Caco-2 (cell line): ENCODE measurements at regions not wholly inside any gene's neighbourhood (a gene's known extent, or its start where the extent isn't known, plus 50 kb on each side); places are given as distances from the start of the nearest gene placed in this dataset.

ENCODE experiments used
- BruUV-seq: library from RNA; stranded (reverse); fragments of 400-500 nt; replicated peaks from 2 replicates; lab custom pipeline; 2021; lab: Mats Ljungman, UMichigan
- CTCF ChIA-PET: fragments of 300-600 bp; sonication (Branson Sonifier 250); formaldehyde crosslinking; loops from one replicate; lab custom pipeline; 2022; ENCODE audit warnings: antibody characterized with exemption; lab: Charles Lee
- POLR2A ChIA-PET: fragments of 300-600 bp; sonication (Branson Sonifier 250); formaldehyde crosslinking; loops from one replicate; lab custom pipeline; 2022; ENCODE audit warnings: antibody characterized with exemption; lab: Charles Lee
- DNase-seq, 2 experiments: peaks; one replicate each; pipeline versions ENCODE4 v3.0.0 to v3.0.0-alpha.2; 2020 to 2022
- H3K27me3 ChIP-seq: replicated peaks from 2 replicates; pipeline ENCODE4 v1.6.0; 2011; ENCODE audit warnings: low read length; ENCODE audit not compliant: control insufficient read depth, insufficient read depth
- H3K36me3 ChIP-seq: 2 replicates; pipeline ENCODE4 v1.5.1; 2011; ENCODE audit warnings: low read length; ENCODE audit not compliant: control insufficient read depth, insufficient read depth
- H3K4me1 ChIP-seq: fragments of 250-450 bp; sonication (Bioruptor Pico); 2 replicates; pipeline ENCODE4 v1.5.1; 2020; ENCODE audit warnings: mild to moderate bottlenecking
- H3K4me3 ChIP-seq: 2 replicates; pipeline ENCODE4 v1.5.1; 2011; ENCODE audit warnings: low read depth, mild to moderate bottlenecking, control low read depth, low read length
- H3K9me3 ChIP-seq: fragments of 250-450 bp; sonication (Bioruptor Pico); 2 replicates; pipeline ENCODE4 v1.5.1; 2020; ENCODE audit warnings: mild to moderate bottlenecking, moderate library complexity
- H3K27ac Mint-ChIP-seq: one replicate; pipeline ENCODE4 v1.8.0; 2022; ENCODE audit warnings: mixed read lengths; ENCODE audit not compliant: unreplicated experiment
- H3K27me3 Mint-ChIP-seq: one replicate; pipeline ENCODE4 v1.8.0; 2022; ENCODE audit warnings: mixed read lengths; ENCODE audit not compliant: insufficient read depth, unreplicated experiment
- H3K36me3 Mint-ChIP-seq: one replicate; pipeline ENCODE4 v1.8.0; 2022; ENCODE audit warnings: mild to moderate bottlenecking, mixed read lengths; ENCODE audit not compliant: insufficient read depth, unreplicated experiment
- H3K4me1 Mint-ChIP-seq: one replicate; pipeline ENCODE4 v1.8.0; 2022; ENCODE audit warnings: low read depth, mixed read lengths; ENCODE audit not compliant: unreplicated experiment
- H3K4me3 Mint-ChIP-seq: one replicate; pipeline ENCODE4 v1.8.0; 2022; ENCODE audit warnings: mild to moderate bottlenecking, moderate library complexity, mixed read lengths; ENCODE audit not compliant: unreplicated experiment
- H3K9me3 Mint-ChIP-seq: one replicate; pipeline ENCODE4 v1.8.0; 2022; ENCODE audit warnings: mixed read lengths; ENCODE audit not compliant: unreplicated experiment
- CTCF ChIP-seq, 2 experiments: fragments of 200-600 bp in 1 of 2; IDR thresholded peaks; 1 replicate in 1 of 2; 2 replicates in 1 of 2; pipeline versions ENCODE4 v1.5.1 to v1.8.0; 2011 to 2022; ENCODE audit warnings: antibody characterized with exemption in 1 of 2, control low read depth in 1 of 2, inconsistent platforms in 1 of 2, low read depth in 1 of 2, low read length in 1 of 2, mild to moderate bottlenecking in 1 of 2, moderate library complexity in 1 of 2; ENCODE audit not compliant: insufficient read depth in 1 of 2, severe bottlenecking in 1 of 2, unreplicated experiment in 1 of 2
- intact Hi-C: fragments of 100-400 bp; cut with micrococcal nuclease; formaldehyde crosslinking; loops from one replicate; pipeline ENCODE4 v1.10.0; 2022; ENCODE audit not compliant: unreplicated experiment

DNA sequence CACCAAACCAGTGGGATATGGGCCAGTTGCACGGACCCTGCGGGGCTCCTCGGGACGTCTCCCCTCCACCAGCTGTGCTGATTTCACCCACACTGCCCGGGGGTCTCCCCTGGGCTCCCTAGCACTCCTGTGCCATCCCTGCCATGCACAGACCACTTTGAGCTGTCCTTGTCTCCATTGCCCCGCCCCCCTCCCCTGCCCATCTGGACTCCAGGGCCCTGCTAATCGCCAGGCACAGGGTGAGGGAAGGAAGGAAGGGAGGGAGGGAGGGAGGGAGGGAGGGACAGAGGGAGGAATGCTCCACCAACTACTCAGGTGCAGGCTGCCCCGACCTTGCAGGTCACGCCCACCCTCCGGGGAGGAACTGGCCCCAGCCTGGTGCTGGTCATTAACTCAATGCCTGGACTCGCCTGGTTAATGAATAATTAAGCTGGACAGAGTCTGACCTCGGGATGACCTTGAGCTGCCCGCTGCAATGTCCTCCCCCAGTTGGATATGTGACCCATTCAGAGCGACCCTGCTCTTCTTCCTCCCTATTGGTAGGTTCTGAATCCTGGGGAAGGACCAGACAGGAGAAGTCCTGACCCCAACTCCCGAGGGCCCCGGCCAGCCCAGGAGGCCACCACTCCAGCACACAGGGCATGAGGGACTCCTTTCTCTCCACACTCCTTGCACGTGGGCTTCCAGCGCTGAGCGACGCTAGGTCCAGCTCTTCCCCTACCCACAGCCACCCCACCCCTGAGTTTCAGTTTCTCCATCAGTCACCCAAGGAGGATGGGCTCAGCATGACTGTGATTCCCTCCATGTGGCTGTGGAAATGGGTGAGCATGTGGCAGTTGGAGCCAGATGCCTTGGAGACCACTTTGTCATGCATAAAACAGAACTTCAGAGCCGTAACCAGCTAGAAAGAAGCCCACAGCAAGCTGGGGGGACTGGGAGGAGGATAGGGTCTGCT, 62.1 kb downstream of the C9orf50 start:
- H3K4me3 Mint-ChIP-seq = no peak overlapping the region
- no TSS peak for BruUV-seq
- no peak for TF ChIP-seq CTCF (IDR thresholded peaks at IDR 0.05; ENCODE audit: insufficient read depth in 1 of 2, low read depth in 1 of 2, low read length in 1 of 2, severe bottlenecking in 1 of 2, unreplicated experiment in 1 of 2)
- no peaks in the 10 kb centered on the region for H3K27me3 Mint-ChIP-seq
- Histone ChIP-seq H3K27me3 (no peaks in the 10 kb centered on the region), H3K4me3 (no peak overlapping the region), H3K4me1 (peaks cover 43% of the 10 kb centered on the region), H3K9me3 (no peaks in the 10 kb centered on the region), H3K36me3 (no peaks in the 10 kb centered on the region)
- DNase-seq = peak; percentile 87 to 95
- no peaks in the 10 kb centered on the region for H3K9me3 Mint-ChIP-seq
- CTCF ChIA-PET = interaction anchor here (0.7 to 1.3 kb wide), 4 partner anchors 39 to 427 kb away, joined by 3 read pairs; no protein-coding TSS in a partner anchor
- intact Hi-C loops = loop anchor here (5.0 kb wide), 1 partner anchor 38 kb away; no protein-coding TSS in a partner anchor
- H3K4me1 Mint-ChIP-seq = peaks cover 36% of the 10 kb centered on the region
- H3K36me3 Mint-ChIP-seq = peaks cover 18% of the 10 kb centered on the region
- POLR2A ChIA-PET = interaction anchor here (0.5 to 1.3 kb wide), 3 partner anchors 62 to 119 kb away, joined by 3 to 6 read pairs (median 3); no protein-coding TSS in a partner anchor
- H3K27ac Mint-ChIP-seq = peak overlapping the region; percentile 73

GRCh38 chr9:129558063-129558550, 62.8 kb downstream of the C9orf50 start:
- H3K4me1 ChIP-seq = peaks cover 43% of the 10 kb centered on the region
- no peak overlapping the region for H3K4me3 ChIP-seq
- H3K4me1 Mint-ChIP-seq = peaks cover 36% of the 10 kb centered on the region
- intact Hi-C loops = loop anchor here (5.0 kb wide), 1 partner anchor 39 kb away; no protein-coding TSS in a partner anchor
- ChIA-PET POLR2A (interaction anchor here (1.3 kb wide), 1 partner anchor 62 kb away, joined by 3 read pairs; no protein-coding TSS in a partner anchor), CTCF (interaction anchor here (1.3 kb wide), 1 partner anchor 63 kb away, joined by 3 read pairs; no protein-coding TSS in a partner anchor)
- no peaks in the 10 kb centered on the region for H3K27me3 Mint-ChIP-seq
- peak overlapping the region; percentile 73 for H3K27ac Mint-ChIP-seq
- no peaks in the 10 kb centered on the region for H3K36me3 ChIP-seq
- H3K27me3 ChIP-seq = no peaks in the 10 kb centered on the region
- DNase-seq = no peak
- H3K9me3 ChIP-seq = no peaks in the 10 kb centered on the region
- BruUV-seq = no TSS peak
- no peak for TF ChIP-seq CTCF (IDR thresholded peaks at IDR 0.05; ENCODE audit: insufficient read depth in 1 of 2, low read depth in 1 of 2, low read length in 1 of 2, severe bottlenecking in 1 of 2, unreplicated experiment in 1 of 2)
- peaks cover 18% of the 10 kb centered on the region for H3K36me3 Mint-ChIP-seq
- H3K4me3 Mint-ChIP-seq = peak overlapping the region; percentile 4
- H3K9me3 Mint-ChIP-seq = no peaks in the 10 kb centered on the region
